GM19395 (cell line): ENCODE measurements at regions not wholly inside any gene's neighbourhood (a gene's known extent, or its start where the extent isn't known, plus 50 kb on each side); places are given as distances from the start of the nearest gene placed in this dataset.
"Not testable (repeated sequence)": the region's sequence is repeated elsewhere in the genome, so short reads cannot be mapped to it uniquely, and the experiment has no call there.

Experiments
- ATAC-seq: cut with Tn5 transposase; IDR thresholded peaks from one replicate; pipeline ENCODE4 v1.9.1; 2021; ENCODE audit warnings: mild to moderate bottlenecking, moderate library complexity; ENCODE audit not compliant: unreplicated experiment

DNA sequence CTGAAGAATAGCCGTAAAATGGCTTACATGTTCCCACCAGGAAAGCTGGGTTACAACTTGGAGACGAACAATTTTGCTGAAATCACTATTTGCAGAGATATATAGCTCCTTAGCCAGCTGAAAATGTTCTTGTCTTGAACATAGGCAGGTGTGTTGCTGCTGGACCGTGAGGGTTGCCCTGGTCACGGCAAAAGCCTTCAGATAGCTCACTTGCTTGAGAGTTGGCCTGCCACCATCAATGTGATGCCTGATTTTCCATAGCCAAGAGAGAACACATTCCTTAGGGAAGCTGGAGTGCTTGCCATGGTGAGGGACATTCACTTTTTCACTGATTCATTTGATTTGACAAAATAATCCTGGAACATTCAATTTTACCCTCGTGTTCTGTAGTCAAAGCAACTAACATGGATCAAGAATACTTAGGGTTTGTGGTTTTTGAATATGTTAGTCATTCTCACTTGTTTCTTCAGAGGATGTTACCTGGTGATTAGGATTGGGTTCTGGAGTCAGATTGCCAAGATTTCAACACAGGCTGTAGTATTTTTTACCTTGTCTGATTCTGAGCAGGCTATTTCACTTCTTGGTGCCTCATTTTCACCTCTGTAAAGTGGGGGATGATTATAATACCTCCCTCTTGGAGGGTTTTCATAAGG, 536.9 kb downstream of the RAPGEF2 start:
- ATAC-seq: no peak

- no peak for ATAC-seq
These were observed 546.4 kb downstream of the RAPGEF2 start for GRCh38 chr4:159649237-159649636.

- ATAC-seq: no peak
These were observed 550.0 kb downstream of the RAPGEF2 start for GRCh38 chr4:159652871-159653270.

DNA sequence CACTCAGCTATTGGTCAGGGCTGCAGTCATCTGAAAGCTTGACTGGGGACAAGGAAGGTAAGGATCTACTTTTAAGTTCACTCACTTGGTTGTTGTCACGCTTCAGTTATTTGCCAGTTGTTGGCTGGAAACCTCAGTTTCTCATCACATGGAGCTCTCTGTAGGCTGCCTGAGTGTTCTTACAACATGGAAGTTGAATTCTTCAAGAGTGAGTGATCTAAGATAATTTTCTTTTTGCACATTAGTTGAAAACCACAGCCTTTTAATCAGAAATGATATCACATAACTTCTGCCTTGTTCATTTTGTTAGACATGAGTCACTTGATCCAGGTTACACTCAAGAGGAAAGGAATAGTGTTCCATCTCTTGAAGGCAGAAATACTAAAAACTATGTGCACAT, 552.7 kb downstream of the RAPGEF2 start:
- no peak for ATAC-seq

- ATAC-seq: no peak
These were observed 566.2 kb downstream of the RAPGEF2 start for GRCh38 chr4:159669094-159669493.

- ATAC-seq: no peak
These were observed 570.3 kb downstream of the RAPGEF2 start for GRCh38 chr4:159673221-159673620.

- ATAC-seq: no peak
These were observed 571.4 kb downstream of the RAPGEF2 start for GRCh38 chr4:159674241-159674640.

- no peak for ATAC-seq
These were observed 574.6 kb downstream of the RAPGEF2 start for GRCh38 chr4:159677521-159677920.

GRCh38 chr4:159682996-159683395, 580.1 kb downstream of the RAPGEF2 start:
- ATAC-seq: no peak

DNA sequence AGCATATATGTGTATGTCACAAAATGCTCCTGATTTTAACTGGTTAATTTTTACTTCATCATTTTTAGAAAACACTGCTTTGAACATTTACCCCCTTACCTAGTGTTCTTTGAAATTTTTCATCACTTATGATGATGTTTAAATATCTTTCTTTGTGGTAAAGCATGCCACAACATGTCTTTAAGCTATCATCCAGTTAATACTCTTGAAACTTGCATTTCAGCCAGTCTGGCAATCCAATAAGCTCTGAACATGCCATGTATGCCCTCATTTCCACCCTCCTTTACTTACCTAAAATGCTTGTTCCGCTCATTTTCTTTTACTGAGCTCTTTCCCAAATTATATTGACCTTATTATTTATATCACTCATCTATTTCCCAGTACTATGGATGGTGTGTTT, 581.2 kb downstream of the RAPGEF2 start:
- ATAC-seq: no peak

DNA sequence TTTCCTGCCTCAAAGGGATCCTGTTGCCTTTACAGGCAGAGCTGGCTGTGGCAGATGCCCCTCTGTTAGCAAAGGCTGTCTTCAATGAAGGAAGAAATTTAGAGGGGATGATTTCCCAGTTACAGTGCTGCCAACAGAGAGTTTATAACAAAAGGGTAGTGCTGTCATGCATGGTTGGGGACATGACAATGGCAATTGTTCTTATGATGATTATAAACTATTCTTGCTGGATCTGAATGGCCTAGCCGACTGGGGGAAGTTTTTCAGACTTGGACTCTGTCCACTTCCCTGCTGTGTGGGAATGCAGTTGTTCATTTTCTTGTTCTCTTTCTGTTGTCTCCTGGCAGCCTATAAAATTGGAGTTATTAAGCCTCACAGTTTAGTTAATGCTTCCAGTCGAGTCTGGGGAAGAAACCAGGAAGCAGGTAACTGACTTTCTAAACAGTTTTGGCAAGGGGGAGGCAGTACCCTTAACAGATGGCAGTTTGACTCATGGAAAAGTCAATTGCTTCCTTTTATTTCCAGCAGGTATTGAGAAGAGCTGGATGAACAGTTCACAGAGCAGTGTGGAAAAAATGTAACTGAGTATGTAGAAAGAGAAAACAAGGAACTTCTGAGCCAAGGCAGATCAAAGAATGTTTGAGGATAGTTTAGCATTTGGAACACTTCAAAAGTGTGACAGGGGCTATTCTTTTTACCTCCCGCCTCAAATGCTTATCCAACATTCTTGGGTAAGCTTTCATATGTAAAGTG, 582.6 kb downstream of the RAPGEF2 start:
- ATAC-seq: no peak

- no peak for ATAC-seq
These were observed 586.6 kb downstream of the RAPGEF2 start for GRCh38 chr4:159689526-159689925.

DNA sequence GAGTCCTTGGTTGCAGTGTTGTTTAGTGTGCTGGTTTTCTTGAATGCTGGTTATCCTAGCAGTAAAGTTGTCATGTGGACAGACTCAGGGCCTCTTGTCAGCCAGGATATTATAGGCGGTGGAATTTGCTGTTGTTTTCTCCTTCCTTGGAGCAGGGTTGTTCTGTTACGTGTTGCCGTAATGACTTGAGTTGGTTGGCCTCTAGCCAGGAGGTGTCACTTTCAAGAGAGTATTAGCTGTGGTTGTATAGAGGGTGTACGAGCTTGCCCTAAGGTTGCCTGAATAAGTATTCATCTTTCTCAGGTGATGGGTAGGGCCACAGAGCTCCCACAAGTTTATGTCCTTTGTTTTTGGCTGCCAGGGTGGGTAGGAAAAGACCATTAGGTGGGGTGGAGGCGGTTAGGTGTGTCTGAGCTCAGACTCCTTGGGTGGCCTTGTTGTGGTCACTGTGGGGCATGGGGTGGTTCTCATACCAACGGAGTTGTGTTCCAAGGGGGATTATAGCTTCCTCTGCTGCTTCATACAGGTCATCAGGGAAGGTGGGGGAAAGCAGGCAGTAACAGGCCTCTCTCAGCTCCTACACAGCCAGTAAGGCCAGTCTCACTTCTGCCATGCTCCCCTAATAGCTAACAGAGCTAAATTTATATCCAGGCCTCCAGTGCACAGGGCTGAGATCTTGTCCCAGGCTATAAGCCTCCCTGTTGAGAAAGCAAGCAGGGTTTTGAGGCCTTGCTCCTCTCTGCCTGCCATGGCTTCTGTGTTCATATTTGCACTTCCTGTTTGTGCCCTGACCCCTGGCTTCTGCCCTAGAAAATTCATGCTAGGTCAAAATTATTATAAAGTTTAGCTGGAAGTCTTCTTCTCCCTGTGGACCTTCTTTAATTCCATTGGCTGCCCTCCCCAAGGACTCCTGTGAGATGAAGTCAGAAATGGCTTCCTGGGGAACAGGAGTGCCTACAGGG, 594.7 kb downstream of the RAPGEF2 start:
- ATAC-seq: no peak

- ATAC-seq: no peak
These were observed 595.5 kb downstream of the RAPGEF2 start for GRCh38 chr4:159698336-159698735.

DNA sequence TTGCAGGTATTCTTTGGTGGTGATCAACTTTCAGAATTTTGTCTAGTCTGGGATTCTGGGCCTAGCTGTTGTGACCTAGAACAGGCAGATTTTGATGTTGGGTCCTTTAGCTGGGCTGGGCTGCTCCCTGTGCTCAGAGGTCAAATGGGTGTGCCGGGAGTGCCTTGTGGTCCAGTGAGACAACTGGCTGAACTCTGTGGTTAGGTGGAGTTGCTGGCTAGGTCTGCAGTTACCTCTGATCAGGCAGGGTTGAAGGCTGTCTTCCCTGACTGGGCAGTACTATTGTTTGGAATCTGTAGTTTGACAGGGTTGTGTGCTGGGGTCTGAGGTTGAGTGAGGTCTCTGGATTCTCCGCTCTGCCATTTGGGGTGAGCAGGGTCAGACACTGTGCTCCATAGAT, 599.3 kb downstream of the RAPGEF2 start:
- ATAC-seq: no peak

DNA sequence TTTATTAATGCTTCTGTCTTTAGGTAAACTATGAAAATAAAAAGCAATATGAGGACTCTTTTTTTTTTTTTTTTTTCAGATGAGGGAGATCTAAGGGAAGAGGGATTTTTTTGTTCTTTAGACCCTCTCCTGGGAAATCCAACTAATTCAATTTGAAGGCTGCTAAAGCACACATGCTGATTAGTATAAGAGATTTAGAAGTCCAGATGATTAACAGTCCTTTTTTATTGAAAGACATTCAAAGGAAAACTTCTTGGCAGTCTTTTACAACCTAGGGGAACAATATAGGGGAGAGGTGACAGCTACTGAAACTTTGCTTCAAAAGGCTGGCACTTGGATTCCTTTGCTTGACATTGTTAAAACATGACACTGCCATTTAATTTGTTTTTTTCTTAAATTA, 602.5 kb downstream of the RAPGEF2 start:
- ATAC-seq: no peak

DNA sequence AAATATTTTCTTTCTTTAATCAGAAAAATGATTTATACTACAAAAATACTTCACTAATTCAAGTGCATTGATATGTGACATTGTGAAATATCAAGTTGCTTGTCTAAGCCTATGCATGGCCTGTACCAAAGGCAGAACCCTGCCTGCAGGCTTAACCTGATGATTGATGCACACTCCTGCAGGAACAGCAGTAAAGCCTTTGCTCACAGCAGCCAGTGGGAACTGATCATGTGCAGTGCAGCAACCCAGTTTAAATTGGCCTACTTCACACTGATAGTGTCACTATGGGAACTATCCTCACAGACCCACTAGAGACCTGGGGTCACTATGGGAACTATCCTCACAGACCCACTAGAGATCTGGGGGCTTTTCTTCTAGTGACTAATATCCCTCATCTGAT, 603.8 kb downstream of the RAPGEF2 start:
- no peak for ATAC-seq

DNA sequence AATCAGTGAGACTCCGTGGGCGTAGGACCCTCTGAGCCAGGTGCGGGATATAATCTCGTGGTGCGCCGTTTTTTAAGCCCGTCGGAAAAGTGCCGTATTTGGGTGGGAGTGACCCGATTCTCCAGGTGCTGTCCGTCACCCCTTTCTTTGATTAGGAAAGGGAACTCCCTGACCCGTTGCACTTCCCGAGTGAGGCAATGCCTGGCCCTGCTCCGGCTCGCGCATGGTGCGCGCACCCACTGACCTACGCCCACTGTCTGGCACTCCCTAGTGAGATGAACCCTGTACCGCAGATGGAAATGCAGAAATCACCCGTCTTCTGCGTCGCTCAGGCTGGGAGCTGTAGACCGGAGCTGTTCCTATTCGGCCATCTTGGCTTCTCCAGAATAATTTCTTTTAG, 612.3 kb downstream of the RAPGEF2 start:
- not testable (repeated sequence) for ATAC-seq

DNA sequence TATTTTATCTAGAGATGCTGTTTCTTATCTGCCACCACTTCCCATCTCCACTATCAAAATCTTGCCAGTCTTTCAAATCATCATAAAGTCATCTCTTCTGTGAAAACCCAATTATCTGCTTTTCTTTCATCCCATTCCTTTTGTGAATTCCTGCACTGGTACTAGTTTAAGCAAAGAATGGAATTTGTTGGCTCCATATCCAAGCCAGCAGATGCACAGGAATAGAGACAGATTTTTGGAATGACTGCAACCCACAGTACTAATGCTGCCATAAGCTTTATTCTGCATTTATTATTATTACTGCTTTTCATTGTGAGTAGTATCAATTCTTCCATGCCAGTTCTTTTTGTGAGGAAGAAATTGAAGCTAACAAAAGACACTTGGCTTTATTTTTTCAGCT, 616.7 kb downstream of the RAPGEF2 start:
- ATAC-seq: no peak

- ATAC-seq: no peak
These were observed 619.2 kb downstream of the RAPGEF2 start for GRCh38 chr4:159722052-159722451.

- ATAC-seq: no peak
These were observed 620.0 kb downstream of the RAPGEF2 start for GRCh38 chr4:159722918-159723317.
